Heart right ventricle (tissue), 16 donors: ENCODE measurements at regions not wholly inside any gene's neighbourhood (a gene's known extent, or its start where the extent isn't known, plus 50 kb on each side); places are given as distances from the start of the nearest gene placed in this dataset.

ENCODE experiments used
- ATAC-seq, 8 donors: fragments of 200-7000 bp; cut with Tn5 transposase; one replicate each; pipeline ENCODE4 v1.9.1; 2020; ENCODE audit warnings: mild to moderate bottlenecking in 8 of 8, moderate library complexity in 8 of 8, moderate number of reproducible peaks in 1 of 8
- DNase-seq, 2 donors: peaks; one replicate each; pipeline ENCODE4 v3.0.0-alpha.2; 2020
- H3K27ac ChIP-seq, 10 donors: fragments of 200-600 bp; sonication (generic) in 2 of 10; one replicate each; pipeline versions ENCODE4 v1.5.0 to v1.8.0; 2020 to 2022; ENCODE audit warnings: mild to moderate bottlenecking in 3 of 10
- H3K27me3 ChIP-seq, 7 donors: fragments of 200-600 bp; one replicate each; pipeline ENCODE4 v1.8.0; 2021 to 2022; ENCODE audit warnings: mild to moderate bottlenecking in 2 of 7
- H3K36me3 ChIP-seq, 9 donors: fragments of 200-600 bp; sonication (generic) in 1 of 9; one replicate each; pipeline versions ENCODE4 v1.5.0 to v1.8.0; 2020 to 2022; ENCODE audit warnings: mild to moderate bottlenecking in 2 of 9
- H3K4me1 ChIP-seq, 9 donors: fragments of 200-600 bp; sonication (generic) in 1 of 9; one replicate each; pipeline versions ENCODE4 v1.5.0 to v1.8.0; 2020 to 2022; ENCODE audit warnings: mild to moderate bottlenecking in 4 of 9
- H3K4me3 ChIP-seq, 10 donors: fragments of 200-600 bp; sonication (generic) in 2 of 10; one replicate each; pipeline versions ENCODE4 v1.5.0 to v1.8.0; 2020 to 2022; ENCODE audit warnings: mild to moderate bottlenecking in 7 of 10, moderate library complexity in 2 of 10
- H3K9me3 ChIP-seq, 11 donors: fragments of 200-600 bp in 10 of 11; sonication (generic) in 2 of 11; one replicate each; pipeline versions ENCODE4 v1.5.0 to v1.8.0; 2013 to 2022; ENCODE audit warnings: mild to moderate bottlenecking in 2 of 11, control low read depth in 1 of 11, moderate library complexity in 1 of 11
- CTCF ChIP-seq, 9 donors: fragments of 200-600 bp; sonication (generic) in 2 of 9; IDR thresholded peaks; one replicate each; pipeline versions ENCODE4 v1.5.0 to v1.8.0; 2021 to 2022; ENCODE audit warnings: antibody characterized with exemption in 9 of 9, mild to moderate bottlenecking in 5 of 9, moderate library complexity in 1 of 9
- WGBS, 2 donors: extraction: QIAGEN DNeasy Blood & Tissue Kit; methylation state at CpG; one replicate each; pipeline ENCODE4 v1.1.7; 2013; ENCODE audit warnings: inconsistent platforms in 1 of 2; 5-methylcytosine and 5-hydroxymethylcytosine counted together
- intact Hi-C, 10 donors: fragments of 100-400 bp; cut with DNase I; formaldehyde crosslinking; loops; one replicate each; pipeline versions ENCODE4 v1.11.1 to v1.14.2; 2022
- donor health status: Arrhythmogenic right ventricular cardiomyopathy.
- donor health status: ischemic (EF 13 %, LVEDD 7.1; RV severe dilation, severe dysfunction).
- donor health status: healthy with polysubstance abuse.
- donor health status: DM: no; HTN: yes; CAD: no.
- donor health status: DM: no; HTN: no; CAD: no.
- donor health status: ischemic (EF 25% LVEDD 6.9; RV normal size, moderate dysfunction).
- donor health status: ischemic (EF 25% LVEDD 5.7; RV mildly dilated, moderate dysfunction).
- donor health status: healthy.
- donor health status: DM: yes; HTN: yes; CAD: no.
- donor health status: Ischemic cardiomyopathy.
- donor health status: ischemic (EF 35%, LVEDD 5.7; RV mildly dilated, moderate dysfunction).
- donor health status: nonischemic (EF 11% LVEDD 7.7; RV severe dilation, severe dysfunction).
- donor health status: DM: yes; HTN: yes; CAD: no.
- donor health status: PGD.
- donor health status: ischemic (EF 29% LVEDD 5.4; RV normal size, mild dysfunction).
- donor health status: nonischemic (EF 23%, LVEDD 6.1; RV moderate dilation, normal function).

- WGBS, 2 donors = 90 to 94% methylated on average over 5 of the region's 5 CpGs
- Histone ChIP-seq H3K9me3 (no peaks in the 10 kb centered on the region), H3K4me1 (peaks cover 0 to 6% (median 0%) of the 10 kb centered on the region in 9 donors), H3K27ac (no peak overlapping the region), H3K36me3 (no peaks in the 10 kb centered on the region), H3K27me3 (peaks cover 0 to 9% (median under 1%) of the 10 kb centered on the region in 7 donors), H3K4me3 (no peak overlapping the region)
- intact Hi-C loops = loop anchor here in 1 of 10 donors (10.0 kb wide), 1 partner anchor 83 kb away; no protein-coding TSS in a partner anchor
- DNase-seq (no peak), ATAC-seq (no peak)
- TF ChIP-seq CTCF (IDR thresholded peaks at IDR 0.05) = no peak
These were observed 231.9 kb upstream of the MGAT5 start for GRCh38 chr2:134021830-134022524.

- H3K9me3 ChIP-seq = no peaks in the 10 kb centered on the region
- H3K36me3 ChIP-seq = no peaks in the 10 kb centered on the region
- intact Hi-C loops = loop anchor here in 1 of 10 donors (10.0 kb wide), 1 partner anchor 81 kb away; no protein-coding TSS in a partner anchor
- peaks cover 0 to 26% (median 16%) of the 10 kb centered on the region in 7 donors for H3K27me3 ChIP-seq
- no peak overlapping the region for H3K27ac ChIP-seq
- no peak for ATAC-seq
- H3K4me1 ChIP-seq = peaks cover 0 to 12% (median 4%) of the 10 kb centered on the region in 9 donors
- no peak for TF ChIP-seq CTCF (IDR thresholded peaks at IDR 0.05)
- 81 to 84% methylated on average over 5 of the region's 5 CpGs for WGBS, 2 donors
- no peak for DNase-seq
- H3K4me3 ChIP-seq = no peak overlapping the region
These were observed 230.0 kb upstream of the MGAT5 start for GRCh38 chr2:134023854-134024253.

- peak overlapping the region in 3 of 10 donors; percentile 25 for H3K27ac ChIP-seq
- peak overlapping the region in 9 of 10 donors; percentile 17 to 51 (median 44) for H3K4me3 ChIP-seq
- H3K27me3 ChIP-seq = peaks cover 0 to 32% (median 18%) of the 10 kb centered on the region in 7 donors
- TF ChIP-seq CTCF (IDR thresholded peaks at IDR 0.05) = no peak
- WGBS, 2 donors = 14 to 42% methylated on average over 21 of the region's 21 CpGs
- no peaks in the 10 kb centered on the region for H3K36me3 ChIP-seq
- peaks cover 0 to 12% (median 4%) of the 10 kb centered on the region in 9 donors for H3K4me1 ChIP-seq
- peak in 1 of 2 donors; percentile 40 for DNase-seq
- intact Hi-C loops = loop anchor here in 1 of 10 donors (10.0 kb wide), 1 partner anchor 77 kb away; no protein-coding TSS in a partner anchor
- ATAC-seq = peak; percentile 24 to 64 (median 38)
- H3K9me3 ChIP-seq = no peaks in the 10 kb centered on the region
These were observed 225.9 kb upstream of the MGAT5 start for GRCh38 chr2:134027980-134028379.

- WGBS, 2 donors = 55 to 57% methylated on average over 6 of the region's 6 CpGs
- peaks cover 0 to 32% (median 18%) of the 10 kb centered on the region in 7 donors for H3K27me3 ChIP-seq
- TF ChIP-seq CTCF (IDR thresholded peaks at IDR 0.05) = no peak
- DNase-seq (no peak), ATAC-seq (no peak)
- H3K4me1 ChIP-seq = peaks cover 0 to 7% (median 4%) of the 10 kb centered on the region in 9 donors
- H3K36me3 ChIP-seq = no peaks in the 10 kb centered on the region
- H3K4me3 ChIP-seq = no peak overlapping the region
- H3K27ac ChIP-seq = no peak overlapping the region
- no peaks in the 10 kb centered on the region for H3K9me3 ChIP-seq
- intact Hi-C loops = loop anchor here in 1 of 10 donors (10.0 kb wide), 1 partner anchor 75 kb away; no protein-coding TSS in a partner anchor
These were observed 224.5 kb upstream of the MGAT5 start for GRCh38 chr2:134029418-134029817.
